Colonic mucosa (tissue), 4 donors: ENCODE measurements at regions not wholly inside any gene's neighbourhood (a gene's known extent, or its start where the extent isn't known, plus 50 kb on each side); places are given as distances from the start of the nearest gene placed in this dataset.

Source experiments
- DNase-seq: peaks from one replicate; pipeline ENCODE4 v3.0.0-alpha.2; 2020
- H3K27ac ChIP-seq: fragments of 200-600 bp; one replicate; pipeline ENCODE4 v1.8.0; 2021
- H3K27me3 ChIP-seq: fragments of 200-600 bp; one replicate; pipeline ENCODE4 v1.8.0; 2021
- H3K36me3 ChIP-seq: fragments of 200-600 bp; one replicate; pipeline ENCODE4 v1.8.0; 2021
- H3K4me1 ChIP-seq: fragments of 200-600 bp; one replicate; pipeline ENCODE4 v1.8.0; 2021; ENCODE audit warnings: mild to moderate bottlenecking
- H3K4me3 ChIP-seq: fragments of 200-600 bp; one replicate; pipeline ENCODE4 v1.8.0; 2021
- H3K9ac ChIP-seq, 2 donors: one replicate each; pipeline ENCODE4 v1.7.0; 2013; ENCODE audit warnings: control low read depth in 2 of 2, low read depth in 2 of 2, low read length in 2 of 2
- H3K9me3 ChIP-seq: fragments of 200-600 bp; one replicate; pipeline ENCODE4 v1.8.0; 2021
- intact Hi-C: fragments of 100-400 bp; cut with DNase I; formaldehyde crosslinking; loops from one replicate; pipeline ENCODE4 v1.14.1; 2022
- TF ChIP-seq, protein P1 (sequence below): fragments of 200-600 bp; IDR thresholded peaks from one replicate; pipeline ENCODE4 v1.8.0; 2022; ENCODE audit warnings: antibody characterized with exemption, mild to moderate bottlenecking
- donor health status: healthy.
- donor health status: DM: no; HTN: no; CAD: no.
- donor health status: DM: no; HTN: no; CAD: no.

DNA sequence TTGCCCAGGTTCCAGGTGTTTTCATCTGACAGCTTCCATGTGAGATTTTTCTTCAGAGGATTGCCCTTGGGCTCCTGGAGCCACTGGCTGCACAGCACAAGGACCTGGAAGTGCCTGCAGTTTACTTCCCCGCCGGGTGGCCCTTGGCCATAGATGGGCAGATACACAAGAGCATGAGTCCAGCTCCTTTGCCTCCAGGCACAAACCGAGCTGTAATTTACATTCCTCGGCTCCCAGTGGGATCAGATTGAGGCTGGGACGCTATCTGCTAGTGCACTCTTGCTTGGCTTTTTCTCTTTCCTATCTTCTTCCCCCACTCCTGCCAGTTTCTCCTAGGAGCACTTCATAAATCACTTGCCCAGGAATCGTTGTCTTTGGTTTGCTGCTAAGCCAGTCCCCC, 85.4 kb upstream of the RALY start:
- Histone ChIP-seq H3K9me3 (no peaks in the 10 kb centered on the region), H3K4me3 (no peak overlapping the region), H3K27ac (no peak overlapping the region), H3K9ac (no peak overlapping the region), H3K4me1 (no peaks in the 10 kb centered on the region), H3K27me3 (no peaks in the 10 kb centered on the region), H3K36me3 (no peaks in the 10 kb centered on the region)
- intact Hi-C loops, result loop anchor here (10.0 kb wide), 1 partner anchor 114 kb away; no protein-coding TSS in a partner anchor
- no peak for DNase-seq
- TF ChIP-seq, protein P1, sequence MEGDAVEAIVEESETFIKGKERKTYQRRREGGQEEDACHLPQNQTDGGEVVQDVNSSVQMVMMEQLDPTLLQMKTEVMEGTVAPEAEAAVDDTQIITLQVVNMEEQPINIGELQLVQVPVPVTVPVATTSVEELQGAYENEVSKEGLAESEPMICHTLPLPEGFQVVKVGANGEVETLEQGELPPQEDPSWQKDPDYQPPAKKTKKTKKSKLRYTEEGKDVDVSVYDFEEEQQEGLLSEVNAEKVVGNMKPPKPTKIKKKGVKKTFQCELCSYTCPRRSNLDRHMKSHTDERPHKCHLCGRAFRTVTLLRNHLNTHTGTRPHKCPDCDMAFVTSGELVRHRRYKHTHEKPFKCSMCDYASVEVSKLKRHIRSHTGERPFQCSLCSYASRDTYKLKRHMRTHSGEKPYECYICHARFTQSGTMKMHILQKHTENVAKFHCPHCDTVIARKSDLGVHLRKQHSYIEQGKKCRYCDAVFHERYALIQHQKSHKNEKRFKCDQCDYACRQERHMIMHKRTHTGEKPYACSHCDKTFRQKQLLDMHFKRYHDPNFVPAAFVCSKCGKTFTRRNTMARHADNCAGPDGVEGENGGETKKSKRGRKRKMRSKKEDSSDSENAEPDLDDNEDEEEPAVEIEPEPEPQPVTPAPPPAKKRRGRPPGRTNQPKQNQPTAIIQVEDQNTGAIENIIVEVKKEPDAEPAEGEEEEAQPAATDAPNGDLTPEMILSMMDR, result no peak

DNA sequence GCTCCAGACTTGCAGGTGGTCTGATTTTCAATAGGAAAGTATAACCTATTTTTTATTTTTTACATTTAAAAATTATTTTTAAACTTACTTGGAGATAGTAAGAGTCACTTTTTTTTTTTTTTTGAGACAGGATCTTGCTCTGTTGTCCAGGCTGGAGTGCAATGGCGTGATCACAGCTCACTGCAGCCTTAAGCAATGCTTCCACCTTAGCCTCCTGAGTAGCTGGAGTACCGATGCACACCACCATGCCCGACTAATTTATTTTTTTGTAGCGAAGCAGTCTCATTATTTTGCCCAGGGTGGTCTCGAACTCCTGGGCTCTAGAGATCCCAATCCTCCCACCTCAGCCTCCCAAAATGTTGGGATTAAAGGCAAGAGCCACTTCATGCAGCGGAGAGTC, 84.8 kb upstream of the RALY start:
- no peak for DNase-seq
- H3K4me3 ChIP-seq, result no peak overlapping the region
- H3K27me3 ChIP-seq, result no peaks in the 10 kb centered on the region
- no peaks in the 10 kb centered on the region for H3K36me3 ChIP-seq
- no peaks in the 10 kb centered on the region for H3K9me3 ChIP-seq
- intact Hi-C loops, result loop anchor here (10.0 kb wide), 1 partner anchor 114 kb away; no protein-coding TSS in a partner anchor
- TF ChIP-seq, protein P1, result no peak
- H3K9ac ChIP-seq, result no peak overlapping the region
- no peak overlapping the region for H3K27ac ChIP-seq
- no peaks in the 10 kb centered on the region for H3K4me1 ChIP-seq

DNA sequence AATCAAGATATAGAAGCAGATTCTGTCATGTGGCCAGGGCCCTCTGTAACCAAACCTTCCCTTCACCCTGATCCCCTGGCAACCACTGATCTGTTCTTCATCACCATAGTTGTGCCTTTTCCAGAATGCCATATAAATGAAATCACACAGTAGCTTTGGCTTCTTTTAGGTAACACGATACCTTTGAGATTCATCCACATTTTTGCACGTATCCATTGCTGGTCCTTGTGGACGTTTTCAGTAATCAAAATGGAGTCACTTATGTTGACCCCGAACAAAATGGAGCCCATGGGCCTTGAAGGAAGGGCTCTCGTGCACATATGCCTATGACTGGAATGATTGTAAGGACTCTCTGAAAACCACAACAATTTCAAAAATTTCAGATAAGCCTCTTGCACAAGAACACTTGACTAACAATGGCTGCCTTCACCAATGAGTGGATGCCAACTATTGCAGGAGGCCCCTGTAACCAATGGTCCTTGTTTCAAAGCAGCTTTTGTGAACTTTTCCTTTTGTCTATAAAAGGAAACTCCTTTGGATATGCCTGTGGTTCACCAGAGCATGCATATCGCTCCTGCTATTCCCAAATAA, 84.3 kb upstream of the RALY start:
- no peak for DNase-seq
- Histone ChIP-seq H3K9ac (no peak overlapping the region), H3K4me1 (no peaks in the 10 kb centered on the region), H3K27ac (no peak overlapping the region), H3K27me3 (no peaks in the 10 kb centered on the region), H3K4me3 (no peak overlapping the region), H3K9me3 (no peaks in the 10 kb centered on the region), H3K36me3 (no peaks in the 10 kb centered on the region)
- TF ChIP-seq, protein P1, result no peak
- intact Hi-C loops, result loop anchor here (10.0 kb wide), 1 partner anchor 115 kb away; no protein-coding TSS in a partner anchor

DNA sequence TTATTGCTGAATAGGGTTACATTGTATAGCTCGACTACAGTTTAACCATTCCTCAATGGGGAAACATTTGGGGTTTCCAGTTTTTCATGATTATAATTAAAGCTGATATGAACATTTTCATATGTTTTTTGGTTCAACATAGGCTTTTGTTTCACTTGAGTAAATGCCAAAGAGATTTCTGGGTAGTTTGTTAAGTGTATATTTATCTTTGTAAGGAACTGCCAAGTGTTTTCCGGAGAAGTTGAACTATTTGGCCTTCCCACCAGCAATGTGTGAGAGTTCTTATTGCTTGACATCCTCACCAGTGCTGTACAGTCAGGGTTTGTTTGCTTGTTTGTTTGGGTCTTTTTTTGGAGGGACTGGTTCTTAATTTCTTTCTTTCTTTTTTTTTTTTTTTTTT, 83.7 kb upstream of the RALY start:
- TF ChIP-seq, protein P1, result no peak
- intact Hi-C loops, result no loop called here
- DNase-seq, result no peak
- Histone ChIP-seq H3K4me3 (no peak overlapping the region), H3K9me3 (no peaks in the 10 kb centered on the region), H3K4me1 (no peaks in the 10 kb centered on the region), H3K36me3 (no peaks in the 10 kb centered on the region), H3K27me3 (no peaks in the 10 kb centered on the region), H3K27ac (no peak overlapping the region), H3K9ac (no peak overlapping the region)

DNA sequence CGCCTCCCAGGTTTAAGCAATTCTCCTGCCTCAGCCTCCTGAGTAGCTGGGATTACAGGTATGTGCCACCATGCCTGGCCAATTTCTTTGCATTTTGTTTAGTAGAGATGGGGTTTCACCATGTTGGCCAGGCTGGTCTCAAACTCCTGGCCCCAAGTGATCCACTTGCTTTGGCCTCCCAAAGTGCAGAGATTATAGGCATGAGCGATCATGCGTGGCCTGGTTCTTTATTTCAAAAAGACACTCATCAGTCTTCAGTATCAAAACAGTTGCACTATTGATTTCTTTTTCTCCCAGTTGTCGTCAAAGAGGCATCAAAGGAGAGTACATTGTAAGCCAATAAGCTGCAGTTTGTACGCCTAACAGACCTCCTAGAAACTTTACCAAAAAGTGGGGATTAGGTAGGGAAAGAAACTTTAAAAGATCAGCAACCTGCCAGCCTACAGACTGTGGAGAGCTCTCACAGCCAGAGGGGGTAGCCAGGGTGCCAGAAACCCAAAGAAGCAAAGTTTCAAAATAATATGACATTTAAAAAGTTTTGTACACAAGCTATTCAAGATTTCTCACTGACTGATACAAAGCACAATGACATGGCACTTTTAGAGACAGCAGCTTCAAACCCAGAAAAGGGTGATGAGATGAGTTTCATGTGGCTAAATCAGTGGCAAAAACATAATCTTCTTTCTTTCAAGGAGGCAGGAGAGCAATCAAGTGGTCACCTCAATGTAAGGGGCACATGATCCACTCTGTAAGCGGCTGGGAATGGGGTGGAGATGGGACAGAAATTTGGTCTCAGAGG, 83.0 kb upstream of the RALY start:
- Histone ChIP-seq H3K4me3 (no peak overlapping the region), H3K9me3 (no peaks in the 10 kb centered on the region), H3K36me3 (no peaks in the 10 kb centered on the region), H3K27ac (no peak overlapping the region), H3K4me1 (no peaks in the 10 kb centered on the region), H3K27me3 (no peaks in the 10 kb centered on the region), H3K9ac (no peak overlapping the region)
- TF ChIP-seq, protein P1, result no peak
- intact Hi-C loops, result no loop called here
- DNase-seq, result no peak
